ENCODE measurements at regions not wholly inside any gene's neighbourhood (a gene's known extent, or its start where the extent isn't known, plus 50 kb on each side); places are given as distances from the start of the nearest gene placed in this dataset.
A peak's percentile ranks its signal among the peaks of the same experiment; 100 is the strongest.

DNA sequence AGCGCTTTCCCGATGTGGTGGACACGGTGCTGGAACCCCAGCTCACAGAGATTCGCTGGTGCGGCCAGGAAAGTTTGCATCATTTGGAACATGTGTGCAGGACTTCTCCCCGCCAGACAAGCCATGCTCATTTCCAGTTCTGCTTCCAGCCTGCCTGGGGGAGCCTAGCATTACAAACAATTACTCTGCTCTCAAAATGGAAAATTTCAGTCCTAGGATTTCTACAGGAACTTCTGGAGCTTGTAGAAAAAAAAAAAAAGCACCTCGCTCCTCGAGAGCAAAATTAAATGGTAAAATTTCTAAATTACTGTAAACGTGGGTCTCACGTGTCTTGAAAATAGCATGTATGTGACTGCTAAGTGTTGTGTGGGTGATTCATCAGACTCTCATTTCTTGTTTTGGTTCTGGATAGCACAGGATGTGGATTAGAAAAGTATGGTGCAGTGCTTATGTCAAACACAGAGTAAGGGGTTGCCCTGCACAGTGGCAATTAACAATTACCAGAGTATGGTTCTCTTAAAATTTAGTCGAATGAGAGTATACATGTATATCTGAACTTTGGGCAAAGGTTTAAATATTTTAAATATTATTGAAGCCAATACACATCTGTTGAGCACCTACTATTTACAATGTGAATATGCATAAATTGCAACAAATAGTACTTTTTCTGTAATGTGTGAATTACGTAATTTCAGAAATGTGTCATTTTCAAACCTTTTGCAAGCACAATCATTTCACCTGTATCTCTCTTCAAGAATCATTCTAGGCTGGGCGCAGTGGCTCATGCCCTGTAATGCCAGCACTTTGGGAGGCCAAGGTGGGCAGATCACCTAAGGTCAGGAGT is 61.8 kb upstream of the PTGFRN start:
- TF ChIP-seq, protein P1, sequence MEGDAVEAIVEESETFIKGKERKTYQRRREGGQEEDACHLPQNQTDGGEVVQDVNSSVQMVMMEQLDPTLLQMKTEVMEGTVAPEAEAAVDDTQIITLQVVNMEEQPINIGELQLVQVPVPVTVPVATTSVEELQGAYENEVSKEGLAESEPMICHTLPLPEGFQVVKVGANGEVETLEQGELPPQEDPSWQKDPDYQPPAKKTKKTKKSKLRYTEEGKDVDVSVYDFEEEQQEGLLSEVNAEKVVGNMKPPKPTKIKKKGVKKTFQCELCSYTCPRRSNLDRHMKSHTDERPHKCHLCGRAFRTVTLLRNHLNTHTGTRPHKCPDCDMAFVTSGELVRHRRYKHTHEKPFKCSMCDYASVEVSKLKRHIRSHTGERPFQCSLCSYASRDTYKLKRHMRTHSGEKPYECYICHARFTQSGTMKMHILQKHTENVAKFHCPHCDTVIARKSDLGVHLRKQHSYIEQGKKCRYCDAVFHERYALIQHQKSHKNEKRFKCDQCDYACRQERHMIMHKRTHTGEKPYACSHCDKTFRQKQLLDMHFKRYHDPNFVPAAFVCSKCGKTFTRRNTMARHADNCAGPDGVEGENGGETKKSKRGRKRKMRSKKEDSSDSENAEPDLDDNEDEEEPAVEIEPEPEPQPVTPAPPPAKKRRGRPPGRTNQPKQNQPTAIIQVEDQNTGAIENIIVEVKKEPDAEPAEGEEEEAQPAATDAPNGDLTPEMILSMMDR (conservative IDR thresholded peaks at IDR 0.05; ENCODE audit: low read depth, low read length) = no peak
- TF ChIP-seq MAZ (IDR thresholded peaks at IDR 0.05; ENCODE audit: borderline replicate concordance, low read depth, low read length) (no peak), RAD21 (IDR thresholded peaks at IDR 0.05; ENCODE audit: low read length) (no peak), POLR2A (IDR thresholded peaks at IDR 0.05; ENCODE audit: low read depth, low read length) (no peak), RFX5 (IDR thresholded peaks at IDR 0.05; ENCODE audit: low read depth, low read length) (no peak), CEBPB (IDR thresholded peaks at IDR 0.05; ENCODE audit: low read depth, low read length) (peak; percentile 20; the same call in 1 of the 2 replicates), MXI1 (IDR thresholded peaks at IDR 0.05; ENCODE audit: borderline replicate concordance, low read depth, low read length) (no peak), BHLHE40 (IDR thresholded peaks at IDR 0.05; ENCODE audit: low read depth, low read length) (no peak), SMC3 (IDR thresholded peaks at IDR 0.05; ENCODE audit: low read depth, low read length) (no peak), MAFK (IDR thresholded peaks at IDR 0.05; ENCODE audit: low read depth, low read length) (no peak), CHD1 (IDR thresholded peaks at IDR 0.05; ENCODE audit: low read depth, low read length) (no peak)

All from IMR-90 (cell line).